K562 (cell line): ENCODE measurements at regions not wholly inside any gene's neighbourhood (a gene's known extent, or its start where the extent isn't known, plus 50 kb on each side); places are given as distances from the start of the nearest gene placed in this dataset.

ENCODE experiments used
- ATAC-seq: fragments of 200-7000 bp; cut with Tn5 transposase; 3 replicates; pipeline ENCODE4 v1.9.1; 2020; ENCODE audit warnings: moderate library complexity
- BruUV-seq: library from RNA; stranded (reverse); fragments of 400-500 nt; replicated peaks from 2 replicates; lab custom pipeline; 2021; lab: Mats Ljungman, UMichigan
- CTCF ChIA-PET: fragments of 300-600 bp; formaldehyde crosslinking; extraction: SDS; loops from one replicate; lab custom pipeline; 2021; ENCODE audit warnings: low intra/inter-chr PET ratio; lab: Yijun Ruan, JAX
- POLR2A ChIA-PET: fragments of 300-600, 350-650 bp; sonication (Branson Sonifier 250); formaldehyde crosslinking; extraction: SDS; loops from one replicate; lab custom pipeline; 2021; ENCODE audit warnings: antibody characterized with exemption, inconsistent platforms; lab: Yijun Ruan, JAX
- DNase-seq, 4 experiments: peaks; one replicate each; pipeline versions ENCODE4 v3.0.0 to v3.0.0-alpha.2; 2011 to 2018; ENCODE audit warnings: low spot score in 3 of 4, mixed read lengths in 3 of 4; ENCODE audit errors: extremely low read depth in 1 of 4
- FAIRE-seq: peaks from 2 replicates; lab custom pipeline; 2011; peaks lifted over from hg19 to GRCh38; lab: Jason Lieb, UNC
- H2AFZ ChIP-seq: 2 replicates; pipeline ENCODE4 v1.6.0; 2011; ENCODE audit warnings: low read depth, low read length, control low read depth, inconsistent platforms
- H3K27ac ChIP-seq: fragments of 200-600 bp; 3 replicates; pipeline ENCODE4 v1.8.0; 2011; ENCODE audit warnings: low read depth, mild to moderate bottlenecking, control low read depth, inconsistent platforms, low read length, moderate library complexity, mixed read lengths; ENCODE audit errors: extremely low read depth
- H3K27me3 ChIP-seq, 2 experiments: fragments of 300-600 bp in 1 of 2; 2 replicates in 1 of 2; 3 replicates in 1 of 2; pipeline versions ENCODE4 v1.6.0 to v1.8.0; 2011; ENCODE audit warnings: inconsistent platforms in 2 of 2, low read length in 2 of 2, mild to moderate bottlenecking in 1 of 2, mixed read lengths in 1 of 2, moderate library complexity in 1 of 2; ENCODE audit not compliant: control insufficient read depth in 2 of 2, insufficient read depth in 2 of 2
- H3K36me3 ChIP-seq: fragments of 300-600 bp; 3 replicates; pipeline ENCODE4 v1.8.0; 2011; ENCODE audit warnings: mild to moderate bottlenecking, low read length, inconsistent platforms; ENCODE audit not compliant: control insufficient read depth, insufficient read depth
- H3K4me1 ChIP-seq, 2 experiments: fragments of 200-600 bp in 1 of 2; replicated peaks in 1 of 2; 2 replicates in 1 of 2; 3 replicates in 1 of 2; pipeline versions ENCODE4 v1.5.1 to v1.8.0; 2011; ENCODE audit warnings: inconsistent platforms in 2 of 2, low read length in 2 of 2, mild to moderate bottlenecking in 1 of 2, mixed read lengths in 1 of 2, moderate library complexity in 1 of 2; ENCODE audit not compliant: control insufficient read depth in 2 of 2, insufficient read depth in 2 of 2
- H3K4me2 ChIP-seq: 2 replicates; pipeline ENCODE4 v1.6.1; 2011; ENCODE audit warnings: low read length, control low read depth, inconsistent platforms, mixed read lengths; ENCODE audit not compliant: insufficient read depth
- H3K4me3 ChIP-seq: fragments of 200-600 bp; sonication (generic), shearing (Covaris generic); 2 replicates; pipeline ENCODE4 v1.5.1; 2016; ENCODE audit warnings: control low read depth, inconsistent platforms
- H3K79me2 ChIP-seq: fragments of 200-600 bp; 3 replicates; pipeline ENCODE4 v1.8.0; 2011; ENCODE audit warnings: low read length, inconsistent platforms; ENCODE audit not compliant: control insufficient read depth, insufficient read depth
- H3K9ac ChIP-seq, 2 experiments: 2 replicates each; pipeline versions ENCODE4 v1.6.0 to v1.6.1; 2011; ENCODE audit warnings: low read depth in 2 of 2, low read length in 2 of 2, control low read depth in 1 of 2, inconsistent platforms in 1 of 2, mild to moderate bottlenecking in 1 of 2, mixed read lengths in 1 of 2; ENCODE audit not compliant: insufficient read depth in 1 of 2
- H3K9me1 ChIP-seq: one replicate; pipeline ENCODE4 v1.6.0; 2011; ENCODE audit warnings: inconsistent platforms, mild to moderate bottlenecking, low read length, moderate library complexity; ENCODE audit not compliant: control insufficient read depth, insufficient read depth
- H3K9me3 ChIP-seq: replicated peaks from 2 replicates; pipeline ENCODE4 v1.5.1; 2011; ENCODE audit warnings: low read depth, low read length, inconsistent platforms; ENCODE audit not compliant: control insufficient read depth, insufficient read depth
- H4K20me1 ChIP-seq: replicated peaks from 2 replicates; pipeline ENCODE4 v1.6.1; 2011; ENCODE audit warnings: low read length, inconsistent platforms, mixed read lengths; ENCODE audit not compliant: control insufficient read depth, insufficient read depth
- RBM39 ChIP-seq: fragments of 200-400 bp; formaldehyde crosslinking; optimal IDR thresholded peaks from 2 replicates; pipeline ENCODE3; 2018; ENCODE audit warnings: low read depth, low read length
- SMARCC2 ChIP-seq: fragments of 450-650 bp; IDR thresholded peaks from 2 replicates; pipeline ENCODE4 v1.6.1; 2017; ENCODE audit warnings: antibody characterized with exemption, moderate library complexity, mild to moderate bottlenecking, low read depth
- STAT5A ChIP-seq: IDR thresholded peaks from 2 replicates; pipeline ENCODE4 v1.6.1; 2012; ENCODE audit warnings: low read length, inconsistent platforms, borderline replicate concordance
- TCF7L2 ChIP-seq: fragments of 150-350 bp; IDR thresholded peaks from 2 replicates; pipeline ENCODE4 v1.6.1; 2016; ENCODE audit warnings: low read depth, mild to moderate bottlenecking, low read length, moderate library complexity
- TCFL5 ChIP-seq: fragments of 250-450 bp; sonication (Bioruptor Pico); conservative IDR thresholded peaks from 2 replicates; pipeline ENCODE4 v1.6.1; 2021; ENCODE audit warnings: mild to moderate bottlenecking, moderate library complexity, matching md5 sums
- WGBS: fragments of 100-300 bp; shearing (Covaris generic); methylation state at CpG from one replicate; pipeline ENCODE4 v1.1.6; 2016; ENCODE audit warnings: low coverage, mixed read lengths; ENCODE audit not compliant: insufficient coverage; ENCODE audit errors: missing lambda C conversion rate; 5-methylcytosine and 5-hydroxymethylcytosine counted together
- in situ Hi-C: fragments of 300-500 bp; cut with MboI; formaldehyde crosslinking; loops from 4 replicates; pipeline ENCODE4 v1.15.0; 2018; ENCODE audit warnings: inconsistent platforms, mixed read lengths
- intact Hi-C: fragments of 100-400 bp; cut with micrococcal nuclease; formaldehyde crosslinking; loops from 2 replicates; pipeline ENCODE4 v1.14.2; 2022

DNA sequence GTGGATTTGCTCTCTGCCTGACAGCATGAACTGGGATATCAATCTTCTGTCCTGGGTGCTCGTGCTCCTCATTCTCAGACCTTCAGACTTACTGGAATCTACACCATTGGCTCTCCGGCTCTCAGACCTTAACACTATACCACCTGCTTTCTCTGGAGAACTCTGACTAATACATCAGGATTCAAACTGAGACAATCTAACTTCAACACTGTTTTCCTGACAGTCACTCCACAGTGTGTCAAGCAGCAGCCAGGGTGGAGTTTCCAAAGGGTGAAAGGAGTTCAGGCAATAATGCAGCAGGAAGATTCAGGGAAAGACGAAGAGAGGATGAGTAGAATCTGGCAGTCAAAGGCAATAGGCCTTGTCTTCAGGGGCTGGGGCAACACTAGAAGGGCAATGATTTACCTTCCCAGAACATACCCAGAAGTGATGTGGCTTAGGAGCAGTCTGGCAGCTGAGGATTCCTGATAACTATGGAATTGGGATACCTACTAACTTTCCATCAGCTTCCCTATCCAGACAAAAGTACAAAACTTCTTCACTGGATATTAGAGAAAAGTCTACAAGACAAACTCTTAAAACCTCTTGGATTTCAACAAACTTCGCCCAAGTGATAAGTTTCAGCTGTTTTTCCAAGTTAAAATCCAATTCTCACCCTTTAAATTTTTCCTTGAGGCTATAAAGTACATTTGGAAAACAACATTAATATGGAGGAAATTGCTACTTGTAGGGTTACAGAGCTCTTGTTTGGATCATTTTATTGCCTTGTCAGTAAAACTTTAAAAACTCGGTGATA, 58.4 kb upstream of the SLIT2 start:
- Histone ChIP-seq H3K27me3 (no peaks in the 10 kb centered on the region), H4K20me1 (no peaks in the 10 kb centered on the region), H3K36me3 (no peaks in the 10 kb centered on the region), H3K4me1 (no peaks in the 10 kb centered on the region), H3K4me3 (no peak overlapping the region), H3K9ac (no peak overlapping the region)
- no peak for DNase-seq
- intact Hi-C loops = no loop called here
- FAIRE-seq = no peak
- CTCF ChIA-PET = no interaction called here
- TF ChIP-seq RBM39 = no peak
- TF ChIP-seq, all 486 proteins: peak for 0
- Histone ChIP-seq H3K4me2 (no peak overlapping the region), H3K27ac (no peak overlapping the region), H3K79me2 (no peaks in the 10 kb centered on the region), H3K9me1 (no peaks in the 10 kb centered on the region), H2AFZ (no peak overlapping the region), H3K9me3 (no peaks in the 10 kb centered on the region)
- in situ Hi-C loops = no loop called here
- no TSS peak for BruUV-seq
- ATAC-seq = no peak
- POLR2A ChIA-PET = no interaction called here
- WGBS = 0% methylated on average over 5 of the region's 5 CpGs

DNA sequence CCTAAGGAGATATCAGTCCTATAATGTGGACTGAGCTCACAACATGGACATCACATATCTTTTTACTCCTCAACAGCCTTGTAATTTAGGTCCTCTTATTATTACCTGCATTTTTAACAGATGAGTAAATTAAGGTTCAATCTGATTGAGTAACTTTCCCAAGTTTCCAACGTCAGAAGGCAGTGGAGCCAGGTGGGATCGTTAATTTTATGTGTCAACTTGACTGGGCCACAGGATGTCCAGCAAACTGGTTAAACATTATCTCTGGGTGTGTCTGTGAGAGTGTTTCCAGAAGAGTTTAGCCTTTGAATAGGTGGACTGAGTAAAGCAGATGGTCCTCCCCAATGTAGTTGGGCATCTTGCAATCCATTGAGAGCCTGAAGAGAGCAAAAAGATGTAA, 59.0 kb upstream of the SLIT2 start:
- Histone ChIP-seq H3K9me3 (no peaks in the 10 kb centered on the region), H3K9me1 (no peaks in the 10 kb centered on the region), H3K27me3 (no peaks in the 10 kb centered on the region), H3K9ac (no peak overlapping the region), H3K4me1 (no peaks in the 10 kb centered on the region), H4K20me1 (no peaks in the 10 kb centered on the region), H3K4me2 (no peak overlapping the region), H3K4me3 (no peak overlapping the region), H3K27ac (no peak overlapping the region), H3K36me3 (no peaks in the 10 kb centered on the region), H2AFZ (no peak overlapping the region), H3K79me2 (no peaks in the 10 kb centered on the region)
- WGBS = 0% methylated on average over 2 of the region's 2 CpGs
- intact Hi-C loops = no loop called here
- FAIRE-seq (no peak), ATAC-seq (no peak), DNase-seq (no peak)
- CTCF ChIA-PET = no interaction called here
- no TSS peak for BruUV-seq
- in situ Hi-C loops = no loop called here
- POLR2A ChIA-PET = no interaction called here
- TF ChIP-seq TCFL5 (CRISPR knock-in tag) (no peak), TCF7L2 (no peak), SMARCC2 (no peak), STAT5A (no peak)
